Astrocyte of the spinal cord (primary cell): ENCODE measurements at regions not wholly inside any gene's neighbourhood (a gene's known extent, or its start where the extent isn't known, plus 50 kb on each side); places are given as distances from the start of the nearest gene placed in this dataset.

Source experiments
- DNase-seq: peaks from one replicate; pipeline ENCODE4 v3.0.0; 2011; ENCODE audit warnings: low read depth, low spot score
- H3K4me3 ChIP-seq: 2 replicates; pipeline ENCODE4 v1.5.1; 2011; ENCODE audit warnings: low read depth, mild to moderate bottlenecking, low read length, moderate library complexity
- CTCF ChIP-seq: IDR thresholded peaks from 2 replicates; pipeline ENCODE4 v1.5.1; 2012; ENCODE audit warnings: low read depth, mild to moderate bottlenecking, low read length, inconsistent platforms
- in situ Hi-C: cut with HindIII; loops from 2 replicates; pipeline ENCODE4 v1.10.0; 2017; ENCODE audit warnings: low sequenced_read_pairs

GRCh38 chr4:96037705-96038104 is 197.8 kb downstream of the PDHA2 start:
- DNase-seq, result no peak
- no peak for TF ChIP-seq CTCF
- in situ Hi-C loops, result no loop called here
- no peak overlapping the region for H3K4me3 ChIP-seq

GRCh38 chr4:96039217-96039616 is 199.3 kb downstream of the PDHA2 start:
- in situ Hi-C loops, result no loop called here
- TF ChIP-seq CTCF, result no peak
- no peak for DNase-seq
- H3K4me3 ChIP-seq, result no peak overlapping the region

- in situ Hi-C loops, result no loop called here
- TF ChIP-seq CTCF, result no peak
- H3K4me3 ChIP-seq, result no peak overlapping the region
- no peak for DNase-seq
Measured at GRCh38 chr4:96039803-96040436, 200.0 kb downstream of the PDHA2 start.

- H3K4me3 ChIP-seq, result no peak overlapping the region
- in situ Hi-C loops, result no loop called here
- TF ChIP-seq CTCF, result no peak
- DNase-seq, result no peak
Measured at GRCh38 chr4:96044971-96045370, 205.1 kb downstream of the PDHA2 start.

- no peak overlapping the region for H3K4me3 ChIP-seq
- DNase-seq, result no peak
- in situ Hi-C loops, result no loop called here
- TF ChIP-seq CTCF, result no peak
Measured at GRCh38 chr4:96052827-96053226, 212.9 kb downstream of the PDHA2 start.

GRCh38 chr4:96056346-96056934 is 216.5 kb downstream of the PDHA2 start:
- DNase-seq, result no peak
- TF ChIP-seq CTCF, result no peak
- no peak overlapping the region for H3K4me3 ChIP-seq
- in situ Hi-C loops, result no loop called here
